ENCODE measurements at regions not wholly inside any gene's neighbourhood (a gene's known extent, or its start where the extent isn't known, plus 50 kb on each side); places are given as distances from the start of the nearest gene placed in this dataset.

DNA sequence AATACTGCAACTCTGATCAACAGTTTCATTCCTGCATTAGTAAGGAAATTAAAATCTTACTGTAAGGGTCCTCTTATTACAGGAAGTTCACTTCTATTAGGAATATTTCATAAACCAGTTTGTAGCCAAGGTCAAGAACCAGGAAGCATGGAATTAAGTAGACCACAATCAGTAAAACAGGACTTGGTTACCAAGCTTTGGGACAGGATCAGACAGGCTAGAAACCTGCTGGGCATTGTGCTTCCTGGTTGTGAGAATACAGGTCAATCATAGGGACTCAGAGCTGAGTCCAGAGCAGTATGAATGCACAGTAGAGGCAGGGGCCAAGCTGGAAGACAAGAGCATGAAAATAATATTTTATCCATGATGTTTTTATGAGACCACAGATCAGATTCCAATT lies 248.0 kb downstream of the IKZF2 start (continued):
- no peak for TF ChIP-seq ESRRA (IDR thresholded peaks at IDR 0.05; ENCODE audit: low read length)
- TF ChIP-seq SPI1 (IDR thresholded peaks at IDR 0.05; ENCODE audit: borderline replicate concordance, insufficient read depth, low read depth, low read length), result no peak
- TF ChIP-seq CTCF (IDR thresholded peaks at IDR 0.05 in 2 of 3, conservative IDR thresholded peaks at IDR 0.05 in 1 of 3; ENCODE audit: control insufficient read depth in 2 of 3, extremely low read depth in 1 of 3, insufficient read depth in 1 of 3, low read depth in 3 of 3, low read length in 3 of 3), result no peak
- TF ChIP-seq TCF12 (IDR thresholded peaks at IDR 0.05; ENCODE audit: low read depth, low read length), result no peak
- no peak for TF ChIP-seq E2F8 (IDR thresholded peaks at IDR 0.05; ENCODE audit: low read depth, partially characterized antibody)
- TF ChIP-seq DPF2 (IDR thresholded peaks at IDR 0.05), result no peak

- no peaks in the 10 kb centered on the region for H3K36me3 ChIP-seq (ENCODE audit: control insufficient read depth in 2 of 2, insufficient read depth in 2 of 2, low read length in 1 of 2)
- no peak overlapping the region for H3K4me3 ChIP-seq
- no peak for TF ChIP-seq FOXK2 (IDR thresholded peaks at IDR 0.05)
- TF ChIP-seq ZSCAN29 (IDR thresholded peaks at IDR 0.05), result no peak
- TF ChIP-seq POLR2A (IDR thresholded peaks at IDR 0.05; ENCODE audit: low read depth, low read length), result no peak
- TF ChIP-seq SUZ12 (IDR thresholded peaks at IDR 0.05; ENCODE audit: unreplicated experiment), result no peak
- no peak for TF ChIP-seq ZNF384 (IDR thresholded peaks at IDR 0.05; ENCODE audit: borderline replicate concordance, low read depth, low read length)
- no peaks in the 10 kb centered on the region for H3K27me3 ChIP-seq (replicated peaks in 1 of 2; ENCODE audit: control insufficient read depth in 2 of 2, insufficient read depth in 2 of 2, low read length in 1 of 2)
- no peaks in the 10 kb centered on the region for H3K9me3 ChIP-seq (replicated peaks; ENCODE audit: control insufficient read depth, insufficient read depth, low read length)
- ChIA-PET CTCF (no interaction called here), RAD21 (ENCODE audit: unreplicated experiment) (interaction anchor here (1.2 kb wide), 1 partner anchor 125 kb away, joined by 3 read pairs; no protein-coding TSS in a partner anchor), POLR2A (no interaction called here), SMC1A (ENCODE audit: uncharacterized antibody, unreplicated experiment) (interaction anchor here (0.6 kb wide), 2 partner anchors 16 to 18 kb away, joined by 3 read pairs; no protein-coding TSS in a partner anchor)
- no peaks in the 10 kb centered on the region for H4K20me1 ChIP-seq (ENCODE audit: control insufficient read depth, insufficient read depth)
- no peak for ATAC-seq
- in situ Hi-C loops (cut with MboI), result no loop called here
- FAIRE-seq, result no peak
- no peaks in the 10 kb centered on the region for H3K4me1 ChIP-seq (ENCODE audit: control insufficient read depth, insufficient read depth, low read length)
- no peak overlapping the region for H2AFZ ChIP-seq (ENCODE audit: control insufficient read depth, low read depth, low read length)
- WGBS (ENCODE audit: insufficient coverage, insufficient replicate concordance, low lambda C conversion rate, missing lambda C conversion rate), result 77% methylated on average over 3 of the region's 3 CpGs
- H3K9ac ChIP-seq (ENCODE audit: control insufficient read depth, insufficient read depth, low read length), result no peak overlapping the region
- no peak overlapping the region for H3K27ac ChIP-seq (ENCODE audit: control insufficient read depth, insufficient read depth)
- no TSS peak for BruUV-seq (replicated peaks)
- DNase-seq (ENCODE audit: low read depth, low spot score), result no peak
- H3K79me2 ChIP-seq (ENCODE audit: control insufficient read depth, insufficient read depth, low read length), result no peaks in the 10 kb centered on the region
- intact Hi-C loops (cut with micrococcal nuclease; ENCODE audit: unreplicated experiment), result no loop called here
- H3K4me2 ChIP-seq (ENCODE audit: control insufficient read depth, insufficient read depth), result no peak overlapping the region
Measured at GRCh38 chr2:212902421-212902820, 249.0 kb downstream of the IKZF2 start.

Data from GM12878 (cell line).